HCEC 1CT (cell line): ENCODE measurements at regions not wholly inside any gene's neighbourhood (a gene's known extent, or its start where the extent isn't known, plus 50 kb on each side); places are given as distances from the start of the nearest gene placed in this dataset.

Experiments used
- DNase-seq: peaks from one replicate; pipeline ENCODE4 v3.0.0-alpha.2; 2017

- no peak for DNase-seq
These were observed 136.0 kb upstream of the THBS1 start for GRCh38 chr15:39444735-39445470.

- no peak for DNase-seq
These were observed 134.9 kb upstream of the THBS1 start for GRCh38 chr15:39445931-39446330.

- DNase-seq: no peak
These were observed 133.5 kb upstream of the THBS1 start for GRCh38 chr15:39447346-39447745.

GRCh38 chr15:39447881-39448280 lies 133.0 kb upstream of the THBS1 start:
- no peak for DNase-seq

- DNase-seq: no peak
These were observed 132.5 kb upstream of the THBS1 start for GRCh38 chr15:39448409-39448808.

DNA sequence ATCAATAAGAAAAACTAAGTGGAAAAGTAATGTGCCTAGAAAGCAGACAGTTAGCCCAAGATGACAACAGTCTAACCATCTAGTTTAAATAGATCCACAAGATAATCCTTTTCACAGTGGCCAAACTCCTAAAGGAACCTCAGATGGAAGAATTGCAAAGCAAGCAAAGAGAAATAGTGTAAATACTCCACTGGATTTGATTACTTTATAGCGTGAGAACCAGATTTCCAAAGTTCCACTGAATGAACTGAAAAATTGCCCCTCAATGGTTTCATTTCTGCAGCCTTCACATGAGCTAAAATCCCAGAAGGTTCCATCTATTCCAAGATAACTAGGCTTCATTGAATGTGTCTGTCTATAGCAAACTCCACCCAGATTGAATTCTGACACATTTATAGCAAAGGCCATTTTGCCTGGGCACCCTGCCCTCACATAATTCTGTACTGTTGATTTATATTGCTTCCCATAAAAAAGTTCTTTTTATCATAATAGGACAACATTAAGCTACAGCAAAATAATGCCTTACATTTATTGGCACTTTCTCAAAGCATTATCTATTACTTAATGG lies 129.7 kb upstream of the THBS1 start:
- DNase-seq: no peak

DNA sequence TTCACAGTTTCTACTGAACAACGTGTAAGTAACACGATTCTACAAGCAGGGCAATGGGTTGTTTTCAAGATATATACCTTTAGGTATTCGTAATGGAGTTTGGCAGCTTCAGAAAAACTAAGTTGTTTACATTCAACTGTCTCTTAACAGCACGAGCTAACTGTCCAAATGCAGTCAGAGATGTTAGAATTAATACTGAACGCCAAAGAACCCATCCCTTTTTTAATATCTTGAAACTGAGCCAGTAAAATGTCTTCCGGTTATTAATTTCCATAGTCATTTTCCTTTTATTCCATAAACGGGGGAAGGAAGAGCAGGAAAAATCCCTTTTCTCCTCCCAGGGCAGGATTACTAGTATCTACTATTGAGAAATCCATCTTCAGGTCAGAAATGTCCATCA lies 129.0 kb upstream of the THBS1 start:
- no peak for DNase-seq

GRCh38 chr15:39453620-39454019 lies 127.3 kb upstream of the THBS1 start:
- no peak for DNase-seq

DNA sequence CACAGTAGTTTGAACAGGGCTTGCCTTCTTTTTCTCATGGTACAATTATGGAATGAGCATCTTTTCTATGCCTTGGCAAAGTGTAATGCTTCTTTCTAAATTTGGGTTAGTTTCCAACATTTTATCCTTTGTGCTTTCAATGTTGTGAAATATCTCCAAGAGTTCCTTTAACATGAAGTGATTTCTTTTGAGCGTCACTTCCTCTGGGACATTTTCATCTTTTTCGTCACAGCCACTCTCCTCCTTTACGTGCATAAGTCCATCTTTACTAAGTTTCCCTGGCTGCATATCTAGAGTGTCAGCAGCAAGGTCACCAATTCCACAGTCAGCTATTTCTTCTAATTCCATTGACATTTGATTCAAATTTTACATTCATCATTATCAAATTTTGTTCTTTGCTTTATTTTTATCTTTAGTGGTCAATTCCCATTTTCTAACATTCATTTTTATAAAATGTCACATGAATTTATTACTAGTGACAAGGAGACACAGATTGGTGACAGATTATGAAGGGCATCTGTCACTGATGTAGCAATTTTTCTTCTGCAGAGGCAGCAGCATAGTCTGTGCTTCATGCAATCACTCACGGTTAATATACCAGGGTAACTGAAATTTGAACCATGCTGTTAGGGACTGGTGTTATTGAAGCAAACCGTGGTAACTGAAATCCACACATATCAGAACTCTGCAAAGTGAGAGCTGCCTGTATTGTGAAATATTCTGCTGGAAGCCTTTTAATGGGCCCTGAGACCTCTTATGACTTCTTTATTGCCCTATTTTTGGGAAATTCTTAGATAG lies 126.5 kb upstream of the THBS1 start:
- no peak for DNase-seq

GRCh38 chr15:39455471-39455991 lies 125.3 kb upstream of the THBS1 start:
- DNase-seq: peak; percentile 11

GRCh38 chr15:39456159-39456558 lies 124.7 kb upstream of the THBS1 start:
- no peak for DNase-seq

- DNase-seq: no peak
These were observed 124.1 kb upstream of the THBS1 start for GRCh38 chr15:39456582-39457330.

GRCh38 chr15:39458131-39458530 lies 122.7 kb upstream of the THBS1 start:
- no peak for DNase-seq

DNA sequence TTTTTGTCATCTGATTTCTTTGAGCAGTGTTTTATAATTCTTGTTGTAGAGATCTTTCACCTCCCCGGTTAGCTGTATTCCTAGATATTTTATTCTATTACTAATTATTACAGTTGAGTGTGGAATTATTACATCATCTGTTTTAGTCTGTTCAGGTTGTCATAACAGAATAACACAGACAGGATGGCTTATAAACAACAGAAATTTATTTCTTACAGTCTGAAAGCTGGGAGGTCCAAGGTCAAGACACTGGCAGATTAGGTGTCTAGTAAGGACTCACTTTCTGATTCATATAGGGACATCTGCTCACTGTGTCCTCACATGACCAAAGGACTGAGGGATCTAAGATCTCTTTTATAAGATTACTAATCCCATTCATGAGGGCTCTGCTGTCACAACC lies 121.3 kb upstream of the THBS1 start:
- DNase-seq: no peak

DNA sequence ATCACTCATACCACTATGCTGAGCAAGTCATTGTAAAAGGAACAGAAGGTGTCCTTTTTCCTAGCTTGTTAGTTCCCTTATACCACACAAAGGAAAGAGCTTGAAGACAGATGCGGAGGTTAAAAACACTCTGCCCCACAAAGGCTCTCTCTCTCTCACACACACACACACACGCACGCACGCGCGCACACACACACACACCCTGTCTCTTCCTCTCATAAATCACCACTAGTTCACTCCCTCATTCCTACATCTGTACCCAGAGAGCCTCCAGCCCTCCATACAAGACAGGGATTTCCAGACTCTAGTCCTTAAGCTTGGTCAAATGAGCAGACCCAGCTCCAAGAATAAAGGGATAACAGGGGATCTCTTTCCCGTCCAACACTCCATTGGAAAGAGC lies 120.1 kb upstream of the THBS1 start:
- no peak for DNase-seq

- no peak for DNase-seq
These were observed 119.2 kb upstream of the THBS1 start for GRCh38 chr15:39461536-39462130.

- DNase-seq: peak; percentile 46
These were observed 118.2 kb upstream of the THBS1 start for GRCh38 chr15:39462691-39463090.

GRCh38 chr15:39465843-39466749 lies 114.8 kb upstream of the THBS1 start:
- no peak for DNase-seq

DNA sequence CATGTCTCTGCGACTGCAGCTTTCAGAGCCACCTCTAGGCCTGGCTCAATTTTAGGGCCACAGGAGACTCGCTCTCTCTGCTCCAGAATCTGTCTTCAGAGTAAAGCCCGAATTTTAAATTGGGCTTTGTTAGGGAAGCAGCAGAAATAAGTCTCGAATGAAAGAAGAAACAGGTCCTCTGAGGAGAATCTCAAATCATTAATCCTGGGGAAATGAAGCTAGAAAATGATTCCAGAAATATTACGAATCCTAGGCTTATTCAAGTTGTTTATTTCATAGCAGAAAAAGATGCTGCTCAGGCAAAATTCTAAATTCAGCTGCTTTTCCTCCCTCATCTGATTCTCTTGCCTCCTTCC lies 114.2 kb upstream of the THBS1 start:
- DNase-seq: no peak

- no peak for DNase-seq
These were observed 112.5 kb upstream of the THBS1 start for GRCh38 chr15:39468331-39468730.

DNA sequence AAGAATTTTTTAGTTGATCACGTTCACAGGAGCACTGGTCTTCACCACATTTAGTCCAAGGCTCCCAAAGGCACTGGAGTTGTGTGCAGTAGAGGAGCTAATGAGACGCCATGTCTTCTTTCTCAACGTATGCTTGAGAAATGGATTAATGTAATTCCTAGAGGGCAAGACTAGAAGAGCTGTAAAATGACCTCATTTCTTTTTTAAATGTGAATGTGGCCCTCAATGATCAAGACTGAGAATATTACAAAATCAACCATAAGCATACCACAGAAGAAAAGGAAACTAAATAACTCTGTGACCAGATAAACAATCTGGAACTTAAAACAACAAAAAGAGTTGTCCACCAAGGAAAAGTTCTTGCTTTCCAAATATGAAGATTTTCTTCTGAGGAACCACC lies 112.1 kb upstream of the THBS1 start:
- DNase-seq: no peak
